Ovary (tissue), 7 donors: ENCODE measurements at regions not wholly inside any gene's neighbourhood (a gene's known extent, or its start where the extent isn't known, plus 50 kb on each side); places are given as distances from the start of the nearest gene placed in this dataset.

Experiments used
- DNase-seq, 5 donors: peaks; one replicate each; pipeline ENCODE4 v3.0.0-alpha.2; 2019 to 2020
- H3K27ac ChIP-seq, 2 donors: fragments of 200-600 bp; one replicate each; pipeline versions ENCODE4 v1.5.1 to v1.8.0; 2019 to 2022
- H3K27me3 ChIP-seq: fragments of 200-600 bp; one replicate; pipeline ENCODE4 v1.8.0; 2022
- H3K36me3 ChIP-seq: fragments of 200-600 bp; sonication (generic); one replicate; pipeline ENCODE4 v1.5.1; 2019
- H3K4me1 ChIP-seq: one replicate; pipeline ENCODE4 v1.8.1; 2013; ENCODE audit warnings: mild to moderate bottlenecking, moderate library complexity; ENCODE audit not compliant: insufficient read depth
- H3K4me3 ChIP-seq: fragments of 200-600 bp; sonication (generic); one replicate; pipeline ENCODE4 v1.5.1; 2017
- H3K9me3 ChIP-seq, 2 donors: fragments of 200-600 bp in 1 of 2; sonication (generic) in 1 of 2; one replicate each; pipeline versions ENCODE4 v1.5.1 to v1.8.1; 2013 to 2019; ENCODE audit warnings: mild to moderate bottlenecking in 1 of 2, moderate library complexity in 1 of 2
- EP300 ChIP-seq: sonication (generic); formaldehyde crosslinking; IDR thresholded peaks from one replicate; pipeline ENCODE4 v1.6.1; 2017; ENCODE audit warnings: antibody characterized with exemption
- POLR2A ChIP-seq: fragments of 450-650 bp; IDR thresholded peaks from one replicate; pipeline ENCODE4 v1.6.1; 2017; ENCODE audit warnings: antibody characterized with exemption, mild to moderate bottlenecking, moderate library complexity
- WGBS, 3 donors: extraction: QIAGEN DNeasy Blood & Tissue Kit in 1 of 3; methylation state at CpG; one replicate each; pipeline versions ENCODE4 v1.1.5 to v1.1.7; 2013 to 2017; 5-methylcytosine and 5-hydroxymethylcytosine counted together
- intact Hi-C, 4 donors: fragments of 100-400 bp; cut with DNase I; formaldehyde crosslinking; loops; one replicate each; pipeline versions ENCODE4 v1.11.0 to v1.15.1; 2022 to 2023
- TF ChIP-seq, protein P1 (sequence below), 3 donors: fragments of 450-650 bp in 2 of 3; fragments of 200-600 bp in 1 of 3; IDR thresholded peaks; one replicate each; pipeline versions ENCODE4 v1.5.1 to v1.8.0; 2016 to 2022; ENCODE audit warnings: antibody characterized with exemption in 3 of 3, mild to moderate bottlenecking in 1 of 3
- donor health status: DM: no; HTN: no; CAD: no; lungs with moderate emphysema.
- donor health status: DM: no; HTN: no; CAD: no.
- donor health status: Bipolar disorder and iron deficiency.
- donor health status: DM: no; HTN: no; CAD: no.
- donor health status: DM: yes; HTN: yes; CAD: no.

DNA sequence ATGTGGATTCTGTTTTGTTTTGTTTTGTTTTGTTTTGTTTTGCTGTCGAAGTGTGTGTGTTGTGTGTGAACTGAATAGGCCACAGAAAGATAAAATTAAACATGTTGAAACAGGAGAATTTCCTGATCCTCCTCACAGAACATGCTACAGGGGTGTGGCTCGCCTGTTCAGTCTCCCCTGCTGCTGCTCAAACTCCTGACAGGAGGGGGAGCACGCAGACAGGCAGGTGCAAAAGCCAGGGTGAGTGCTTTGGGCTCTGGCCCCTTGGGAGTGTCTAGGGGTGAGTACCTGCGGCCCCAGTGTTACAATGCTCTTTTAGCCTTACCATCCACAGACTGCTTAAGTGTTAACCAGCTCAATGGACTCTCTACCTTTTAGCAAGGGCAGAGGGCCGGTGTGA lies 473.5 kb downstream of the MAT2B start:
- WGBS, 3 donors = 51 to 52% (median 52%) methylated on average over 5 of the region's 5 CpGs
- no peak overlapping the region for H3K4me3 ChIP-seq
- H3K27ac ChIP-seq = no peak overlapping the region
- no peaks in the 10 kb centered on the region for H3K4me1 ChIP-seq
- TF ChIP-seq, protein P1, sequence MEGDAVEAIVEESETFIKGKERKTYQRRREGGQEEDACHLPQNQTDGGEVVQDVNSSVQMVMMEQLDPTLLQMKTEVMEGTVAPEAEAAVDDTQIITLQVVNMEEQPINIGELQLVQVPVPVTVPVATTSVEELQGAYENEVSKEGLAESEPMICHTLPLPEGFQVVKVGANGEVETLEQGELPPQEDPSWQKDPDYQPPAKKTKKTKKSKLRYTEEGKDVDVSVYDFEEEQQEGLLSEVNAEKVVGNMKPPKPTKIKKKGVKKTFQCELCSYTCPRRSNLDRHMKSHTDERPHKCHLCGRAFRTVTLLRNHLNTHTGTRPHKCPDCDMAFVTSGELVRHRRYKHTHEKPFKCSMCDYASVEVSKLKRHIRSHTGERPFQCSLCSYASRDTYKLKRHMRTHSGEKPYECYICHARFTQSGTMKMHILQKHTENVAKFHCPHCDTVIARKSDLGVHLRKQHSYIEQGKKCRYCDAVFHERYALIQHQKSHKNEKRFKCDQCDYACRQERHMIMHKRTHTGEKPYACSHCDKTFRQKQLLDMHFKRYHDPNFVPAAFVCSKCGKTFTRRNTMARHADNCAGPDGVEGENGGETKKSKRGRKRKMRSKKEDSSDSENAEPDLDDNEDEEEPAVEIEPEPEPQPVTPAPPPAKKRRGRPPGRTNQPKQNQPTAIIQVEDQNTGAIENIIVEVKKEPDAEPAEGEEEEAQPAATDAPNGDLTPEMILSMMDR (IDR thresholded peaks at IDR 0.05) = no peak
- TF ChIP-seq EP300 (no peak), POLR2A (no peak)
- DNase-seq = no peak
- no peaks in the 10 kb centered on the region for H3K36me3 ChIP-seq
- H3K9me3 ChIP-seq = no peaks in the 10 kb centered on the region
- intact Hi-C loops = no loop called here
- H3K27me3 ChIP-seq = no peaks in the 10 kb centered on the region

GRCh38 chr5:163988566-163988965 lies 483.1 kb downstream of the MAT2B start:
- Histone ChIP-seq H3K9me3 (no peaks in the 10 kb centered on the region), H3K4me1 (no peaks in the 10 kb centered on the region), H3K4me3 (no peak overlapping the region), H3K27me3 (no peaks in the 10 kb centered on the region), H3K36me3 (no peaks in the 10 kb centered on the region), H3K27ac (no peak overlapping the region)
- intact Hi-C loops = no loop called here
- TF ChIP-seq POLR2A = no peak
- DNase-seq = no peak
- WGBS, 3 donors = 48 to 61% (median 48%) methylated on average over 4 of the region's 4 CpGs

- no peak for DNase-seq
- H3K36me3 ChIP-seq = no peaks in the 10 kb centered on the region
- H3K4me1 ChIP-seq = no peaks in the 10 kb centered on the region
- TF ChIP-seq POLR2A (no peak), EP300 (no peak)
- TF ChIP-seq, protein P1 (IDR thresholded peaks at IDR 0.05) = no peak
- intact Hi-C loops = no loop called here
- 69 to 82% (median 74%) methylated on average over 6 of the region's 6 CpGs for WGBS, 3 donors
- H3K27me3 ChIP-seq = no peaks in the 10 kb centered on the region
- H3K9me3 ChIP-seq = no peaks in the 10 kb centered on the region
- no peak overlapping the region for H3K27ac ChIP-seq
- no peak overlapping the region for H3K4me3 ChIP-seq
Measured at GRCh38 chr5:163993126-163993525, 487.7 kb downstream of the MAT2B start.

GRCh38 chr5:163995206-163995605 lies 489.8 kb downstream of the MAT2B start:
- no peaks in the 10 kb centered on the region for H3K36me3 ChIP-seq
- TF ChIP-seq EP300 (no peak), POLR2A (no peak)
- TF ChIP-seq, protein P1 (IDR thresholded peaks at IDR 0.05) = no peak
- 46 to 70% (median 59%) methylated on average over 4 of the region's 4 CpGs for WGBS, 3 donors
- H3K27me3 ChIP-seq = no peaks in the 10 kb centered on the region
- intact Hi-C loops = no loop called here
- H3K4me1 ChIP-seq = no peaks in the 10 kb centered on the region
- H3K9me3 ChIP-seq = no peaks in the 10 kb centered on the region
- DNase-seq = no peak
- H3K27ac ChIP-seq = no peak overlapping the region
- no peak overlapping the region for H3K4me3 ChIP-seq

- no peaks in the 10 kb centered on the region for H3K36me3 ChIP-seq
- H3K27me3 ChIP-seq = no peaks in the 10 kb centered on the region
- no peaks in the 10 kb centered on the region for H3K4me1 ChIP-seq
- H3K9me3 ChIP-seq = no peaks in the 10 kb centered on the region
- no peak overlapping the region for H3K4me3 ChIP-seq
- intact Hi-C loops = no loop called here
- no peak overlapping the region for H3K27ac ChIP-seq
- TF ChIP-seq, protein P1 (IDR thresholded peaks at IDR 0.05) = no peak
- TF ChIP-seq POLR2A (no peak), EP300 (no peak)
- no peak for DNase-seq
Measured at GRCh38 chr5:163997965-163998364, 492.5 kb downstream of the MAT2B start.
